HPDE6-E6E7 (cell line): ENCODE measurements at regions not wholly inside any gene's neighbourhood (a gene's known extent, or its start where the extent isn't known, plus 50 kb on each side); places are given as distances from the start of the nearest gene placed in this dataset.
"Not testable (repeated sequence)": the region's sequence is repeated elsewhere in the genome, so short reads cannot be mapped to it uniquely, and the experiment has no call there.

ENCODE experiments used
- DNase-seq: peaks from one replicate; pipeline ENCODE4 v3.0.0; 2011; ENCODE audit warnings: missing footprints; ENCODE audit errors: extremely low spot score

- not testable (repeated sequence) for DNase-seq
Observed at GRCh38 chr1:243074224-243074623, 180.9 kb downstream of the CEP170 start.

- not testable (repeated sequence) for DNase-seq
Observed at GRCh38 chr1:243067056-243067455, 188.0 kb downstream of the CEP170 start.

DNA sequence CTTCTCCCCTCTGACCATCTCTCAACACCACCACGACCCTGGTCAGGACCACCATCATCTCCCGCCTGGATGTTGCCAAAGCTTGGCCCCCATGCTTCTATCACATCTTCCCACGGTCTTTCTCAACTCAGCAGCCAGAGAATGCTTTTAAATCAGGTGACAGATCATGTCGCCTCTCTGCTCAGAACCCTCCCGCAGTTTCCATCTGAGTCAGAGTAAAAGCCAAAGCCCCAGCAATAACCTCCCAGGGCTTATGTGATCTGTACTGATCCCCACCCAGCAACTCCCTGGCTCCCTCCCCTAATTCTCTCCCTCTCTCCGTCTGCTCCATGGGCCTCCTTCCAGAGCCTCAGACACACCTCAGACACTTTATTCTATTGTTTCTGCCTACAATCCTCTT, 193.1 kb downstream of the CEP170 start:
- not testable (repeated sequence) for DNase-seq

DNA sequence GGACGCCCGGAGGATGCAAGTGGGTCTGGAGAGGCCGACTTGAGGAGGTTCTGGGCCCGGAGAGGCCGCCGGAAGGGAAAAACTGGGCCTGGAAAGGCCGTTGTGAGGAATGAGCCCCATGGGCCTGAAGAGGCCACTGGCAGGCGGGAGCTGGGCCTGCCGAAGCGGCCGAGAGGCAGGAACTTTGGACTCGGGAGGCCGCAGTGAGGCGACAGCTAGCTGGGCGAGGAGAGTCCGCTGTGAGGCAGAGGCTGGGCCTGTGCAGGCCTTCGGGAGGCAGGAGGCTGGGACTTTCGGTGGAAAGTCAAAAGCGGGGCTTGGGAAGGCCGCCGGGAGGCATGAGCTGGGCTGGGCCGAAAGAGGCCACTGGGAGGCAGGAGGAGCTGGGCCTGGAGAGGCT, 199.6 kb downstream of the CEP170 start:
- DNase-seq = not testable (repeated sequence)

- not testable (repeated sequence) for DNase-seq
Observed at GRCh38 chr1:243055091-243055490, 200.0 kb downstream of the CEP170 start.

DNA sequence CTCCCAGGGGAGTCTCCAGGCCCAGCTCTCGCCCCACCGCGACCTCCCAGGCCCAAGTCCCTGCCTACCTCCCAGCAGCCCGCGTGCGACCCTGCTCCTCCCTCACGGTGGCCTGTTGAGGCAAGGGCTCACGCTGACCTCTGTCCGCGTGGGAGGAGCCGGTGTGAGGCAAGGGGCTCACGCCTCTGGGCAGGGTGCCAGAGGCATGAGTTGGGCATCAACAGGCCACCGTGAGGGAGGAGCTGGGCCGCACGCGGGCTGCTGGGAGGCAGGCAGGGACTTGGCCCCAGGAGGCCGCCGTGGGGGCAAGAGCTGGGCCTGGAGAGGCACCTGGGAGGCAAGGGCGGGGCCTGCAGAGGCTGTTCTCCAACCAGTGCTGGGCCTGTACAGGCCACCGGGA, 200.4 kb downstream of the CEP170 start:
- DNase-seq = not testable (repeated sequence)

DNA sequence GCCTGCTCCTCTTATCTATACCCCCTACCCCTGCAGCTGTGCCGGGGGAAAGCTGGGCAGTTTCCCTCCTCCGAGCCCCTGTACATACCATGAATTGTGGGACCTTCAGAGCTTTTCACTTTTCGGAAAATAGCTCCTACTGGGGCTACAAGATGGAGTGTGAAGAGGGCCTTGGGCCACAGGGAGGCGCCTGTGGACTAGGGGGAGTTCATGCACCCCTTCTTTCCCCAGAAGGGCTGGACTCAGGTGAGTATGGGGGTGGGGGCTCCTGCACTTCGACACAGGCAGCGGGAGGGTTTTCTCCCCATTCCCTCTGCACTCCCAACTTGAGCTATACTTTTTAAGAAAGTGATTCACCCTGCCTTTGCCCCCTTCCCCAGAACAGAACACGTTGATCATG, 202.0 kb downstream of the CEP170 start:
- not testable (repeated sequence) for DNase-seq

- not testable (repeated sequence) for DNase-seq
Observed at GRCh38 chr1:243050613-243051012, 204.5 kb downstream of the CEP170 start.

GRCh38 chr1:243049716-243050115, 205.4 kb downstream of the CEP170 start:
- not testable (repeated sequence) for DNase-seq

GRCh38 chr1:243021365-243021764, 233.7 kb downstream of the CEP170 start:
- not testable (repeated sequence) for DNase-seq

DNA sequence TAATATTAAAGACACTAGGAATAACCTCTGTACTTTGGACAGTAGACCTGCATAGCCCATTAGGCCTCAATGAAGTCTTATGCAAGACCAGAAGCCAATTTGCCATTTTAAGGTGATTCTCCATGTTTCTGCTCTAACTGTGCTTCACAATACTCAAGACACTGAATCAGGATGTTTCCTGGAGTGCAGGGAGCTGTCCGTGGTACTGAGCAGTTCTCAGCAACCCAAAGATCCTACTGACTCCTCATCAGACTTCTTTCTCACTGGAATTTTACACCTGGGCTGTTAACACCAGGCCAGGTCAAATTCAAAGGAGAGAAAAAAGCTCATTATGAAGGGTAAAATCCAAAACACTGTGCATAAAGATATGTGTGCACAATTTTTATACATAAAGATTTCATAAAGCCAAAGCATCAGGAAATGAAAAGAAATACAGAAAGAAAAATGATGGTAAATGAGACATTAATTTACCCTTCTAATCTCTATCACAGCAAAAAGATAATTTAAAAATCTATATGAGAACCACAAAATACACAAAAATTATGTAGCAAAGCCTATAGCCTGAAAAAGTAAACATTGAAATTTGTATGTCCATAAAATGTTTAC, 235.9 kb downstream of the CEP170 start:
- DNase-seq = not testable (repeated sequence)

DNA sequence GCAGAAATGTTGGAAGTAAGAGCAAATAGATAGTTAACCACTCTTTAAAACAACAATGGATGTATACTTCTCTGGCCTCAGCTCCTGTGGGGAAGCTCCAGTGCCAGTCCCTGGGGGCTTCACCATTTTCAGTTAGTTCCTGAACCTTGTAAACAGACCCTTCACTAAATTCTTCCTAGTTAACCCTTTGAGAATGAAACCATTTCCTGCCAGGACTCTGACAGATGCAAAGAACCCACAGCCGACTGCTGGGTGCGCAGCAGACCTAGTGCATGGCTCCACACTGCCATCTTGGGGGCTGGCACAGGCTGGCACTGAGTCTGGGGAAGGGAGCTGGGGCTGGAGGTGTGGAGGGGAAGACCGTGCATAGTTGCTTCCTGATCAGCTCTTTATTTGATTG, 244.4 kb downstream of the CEP170 start:
- DNase-seq = not testable (repeated sequence)

- DNase-seq = not testable (repeated sequence)
Observed at GRCh38 chr1:243001003-243001402, 254.1 kb downstream of the CEP170 start.

DNA sequence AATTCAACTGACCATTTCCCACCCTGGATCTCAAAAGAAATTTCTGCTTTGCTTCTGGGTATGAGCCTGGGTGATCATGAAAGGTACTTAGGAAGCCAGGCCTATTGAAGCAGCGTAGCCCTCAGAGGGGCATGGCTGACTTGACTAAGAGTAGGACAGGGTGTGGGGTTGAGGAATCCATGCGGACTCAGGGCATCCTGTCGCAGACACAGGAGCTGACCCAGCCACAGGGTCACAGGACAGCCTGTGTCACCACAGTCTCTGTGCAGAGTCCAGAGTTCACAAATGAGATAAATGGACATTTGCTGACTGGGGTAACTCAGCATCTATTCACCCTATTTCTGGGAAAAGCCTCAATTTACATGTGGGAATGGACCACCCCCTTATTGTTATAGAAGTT, 262.3 kb downstream of the CEP170 start:
- not testable (repeated sequence) for DNase-seq

GRCh38 chr1:242985096-242985495, 270.0 kb downstream of the CEP170 start:
- DNase-seq = not testable (repeated sequence)

DNA sequence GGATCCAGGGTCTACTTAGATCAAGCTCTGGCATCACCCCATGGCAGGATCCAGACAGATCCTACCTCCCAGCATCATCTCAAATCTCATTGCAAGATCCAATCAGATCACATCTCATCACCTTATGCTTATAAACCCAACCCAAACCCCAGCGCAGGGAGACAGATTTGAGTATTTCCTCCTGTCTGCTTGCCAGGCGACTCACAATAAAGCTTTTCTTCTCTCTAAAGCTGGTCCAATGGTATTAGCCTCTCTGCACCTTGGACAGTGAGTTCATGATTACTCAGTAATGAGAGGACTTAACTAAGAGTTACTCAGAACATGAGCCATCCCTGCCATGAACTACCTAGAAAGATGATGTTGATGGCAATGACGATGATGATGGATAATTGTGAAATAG, 281.7 kb downstream of the CEP170 start:
- DNase-seq = not testable (repeated sequence)

DNA sequence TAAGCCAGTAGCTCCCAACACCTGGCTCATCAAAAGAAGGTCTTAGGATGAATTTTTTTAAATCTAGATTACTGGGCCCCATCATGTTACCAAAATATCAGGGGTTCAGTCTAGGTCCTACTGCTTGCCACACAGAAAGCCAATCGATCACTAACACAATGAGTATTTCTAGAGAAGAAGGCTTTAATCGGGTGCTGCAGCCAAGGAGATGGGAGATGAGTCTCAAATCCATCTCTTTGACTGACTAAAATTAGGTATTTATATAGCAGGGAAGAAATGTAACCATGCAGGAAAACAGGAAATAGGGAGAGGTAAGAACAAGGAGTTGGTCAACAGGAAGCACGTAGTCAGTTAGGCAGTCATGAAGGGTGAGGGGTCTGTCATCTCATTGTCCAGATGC, 288.2 kb downstream of the CEP170 start:
- no peak for DNase-seq

- DNase-seq = not testable (repeated sequence)
Observed at GRCh38 chr1:242959397-242959796, 295.7 kb downstream of the CEP170 start.

DNA sequence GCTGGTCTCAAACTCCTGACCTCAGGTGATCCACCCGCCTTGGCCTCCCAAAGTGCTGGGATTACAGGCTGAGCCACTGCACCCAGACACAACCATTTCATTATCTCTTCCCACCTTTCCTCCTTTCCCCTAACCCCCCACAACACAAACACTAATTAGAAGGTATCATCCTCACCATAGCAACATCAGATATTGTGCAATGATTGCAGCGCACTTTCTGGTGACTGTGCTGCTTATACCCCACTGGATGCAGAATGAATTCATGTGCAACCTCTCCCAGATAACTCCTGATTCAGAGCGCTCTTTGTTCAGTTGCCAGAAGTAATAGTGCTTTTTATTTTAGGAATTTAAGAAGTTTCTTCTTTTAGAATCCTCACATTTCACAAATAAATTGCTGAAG, 300.1 kb downstream of the CEP170 start:
- not testable (repeated sequence) for DNase-seq

DNA sequence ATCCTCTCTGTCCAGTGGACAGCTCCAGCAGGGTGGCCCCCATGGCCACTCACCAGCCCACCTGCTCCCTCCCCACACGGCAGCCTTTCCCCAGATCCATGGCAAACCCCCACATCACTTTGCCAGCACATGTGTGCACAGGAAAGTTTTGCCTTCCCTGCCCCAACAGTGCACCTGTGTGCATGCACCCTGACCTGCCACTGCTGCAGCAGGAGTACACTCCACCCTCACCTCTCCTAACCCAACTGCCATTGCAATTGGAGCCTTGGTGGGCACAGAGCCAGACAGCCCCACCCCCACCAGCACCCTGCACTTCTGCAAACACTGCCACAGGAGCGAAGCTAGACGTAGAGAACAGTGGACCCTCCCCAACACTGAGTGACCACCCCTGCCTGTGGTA, 308.9 kb downstream of the CEP170 start:
- DNase-seq = no peak

- DNase-seq = not testable (repeated sequence)
Observed at GRCh38 chr1:242936725-242937124, 318.4 kb downstream of the CEP170 start.

DNA sequence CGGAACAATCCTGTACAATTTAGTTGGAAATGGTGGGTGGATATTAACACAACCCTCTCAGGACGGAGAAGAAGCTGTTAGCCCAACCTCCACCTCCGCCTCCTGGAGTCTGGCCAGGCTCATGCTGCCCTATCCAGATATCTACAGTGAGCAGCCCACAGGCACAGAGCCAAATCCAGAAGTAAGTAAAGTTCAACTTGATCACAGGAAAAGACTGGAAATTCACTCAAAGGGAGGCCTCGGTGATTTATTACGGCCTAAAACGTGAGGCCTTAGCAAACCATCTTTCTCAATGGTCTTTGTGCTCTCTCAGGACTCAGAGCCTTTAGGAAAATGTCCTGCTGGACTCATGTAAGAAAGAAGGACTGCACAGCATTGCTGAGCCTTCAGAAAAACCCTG, 330.4 kb downstream of the CEP170 start:
- not testable (repeated sequence) for DNase-seq

DNA sequence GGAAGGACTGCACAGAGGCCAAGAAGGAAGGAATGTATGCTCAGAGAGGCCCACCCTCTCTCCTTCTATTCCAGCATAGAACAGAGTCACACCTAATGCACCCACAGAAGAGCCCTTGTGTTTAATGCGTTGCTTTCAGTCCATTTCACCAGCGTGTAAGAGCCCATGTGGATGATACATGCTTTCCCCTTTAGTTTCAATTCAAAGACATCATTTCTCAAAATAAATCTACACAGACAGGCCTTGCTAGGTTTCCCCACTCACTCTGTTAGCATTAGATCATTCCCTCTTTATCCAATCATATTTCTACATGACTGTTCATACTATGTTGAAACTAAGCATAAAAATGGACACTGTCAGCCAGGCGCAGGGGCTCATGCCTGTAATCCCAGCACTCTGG, 331.5 kb downstream of the CEP170 start:
- not testable (repeated sequence) for DNase-seq

- not testable (repeated sequence) for DNase-seq
Observed at GRCh38 chr1:242914729-242915128, 340.4 kb downstream of the CEP170 start.
